ENCODE measurements at regions not wholly inside any gene's neighbourhood (a gene's known extent, or its start where the extent isn't known, plus 50 kb on each side); places are given as distances from the start of the nearest gene placed in this dataset.
"Not testable (repeated sequence)": the region's sequence is repeated elsewhere in the genome, so short reads cannot be mapped to it uniquely, and the experiment has no call there.

DNA sequence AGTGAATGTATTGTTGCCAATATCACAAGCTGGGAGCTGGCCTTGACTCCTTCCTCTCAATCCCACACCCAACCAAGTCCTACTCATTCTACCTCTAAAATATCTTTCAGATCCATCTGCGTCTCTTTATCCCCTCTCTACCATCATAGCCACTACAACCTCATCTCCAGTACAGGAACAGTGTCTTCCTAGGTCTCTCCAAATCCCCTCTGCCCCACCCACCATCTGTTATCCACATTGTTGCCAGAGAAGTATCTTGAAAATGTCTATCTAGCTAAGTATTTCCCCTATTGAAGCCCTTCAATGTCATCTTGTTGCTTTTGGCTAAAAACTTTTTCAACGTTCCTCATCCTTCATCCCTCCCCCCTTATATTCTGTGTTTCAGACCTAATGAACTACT lies 244.7 kb downstream of the C12orf75 start:
- no peak for DNase-seq (ENCODE audit: low spot score)
- FAIRE-seq, result no peak

DNA sequence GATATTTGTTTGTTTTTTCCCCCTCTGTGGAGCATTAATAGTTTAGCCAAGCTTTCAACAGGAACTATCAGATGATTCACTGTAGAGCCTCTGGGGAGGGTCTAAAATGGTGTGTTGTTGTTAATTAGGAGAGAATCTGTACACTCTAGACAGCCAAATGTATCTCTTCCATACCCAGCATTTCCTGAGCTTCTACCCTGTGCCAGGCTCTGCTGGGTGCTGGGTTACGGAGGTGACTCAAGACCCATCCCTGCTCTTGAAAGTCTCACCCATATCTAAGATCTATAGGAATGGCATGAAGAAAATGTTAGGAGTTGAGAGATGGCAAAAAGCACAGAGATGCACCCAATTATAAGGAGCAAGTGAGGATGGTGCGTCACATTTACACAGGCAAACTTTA lies 245.8 kb downstream of the C12orf75 start:
- FAIRE-seq (no peak), DNase-seq (ENCODE audit: low spot score) (no peak)

DNA sequence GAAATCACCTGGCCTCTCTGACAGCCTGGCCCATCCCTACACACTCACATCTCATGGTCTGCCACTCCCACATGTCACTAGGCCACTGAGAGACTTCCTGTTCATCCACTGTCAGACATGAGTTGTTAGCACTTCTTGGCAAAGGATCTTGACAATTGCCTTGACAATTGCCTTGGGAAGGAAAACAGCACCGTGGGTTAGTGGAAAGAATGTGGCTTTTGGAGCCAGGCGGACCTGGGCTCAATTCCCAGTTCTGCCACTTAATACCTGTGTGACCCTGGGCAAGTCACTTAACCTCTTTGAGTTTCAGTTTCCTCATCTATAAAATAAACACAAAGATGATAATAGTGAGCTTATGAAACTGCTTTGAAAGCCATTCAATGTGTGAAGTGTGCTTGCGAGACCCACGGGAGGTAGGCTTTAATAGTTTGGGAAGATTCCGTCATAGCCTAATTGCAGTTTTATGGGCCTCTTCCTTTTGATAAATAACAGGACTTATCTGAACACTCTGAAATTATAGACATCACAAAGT lies 250.4 kb downstream of the C12orf75 start:
- FAIRE-seq, result no peak
- no peak for DNase-seq (ENCODE audit: low spot score)

DNA sequence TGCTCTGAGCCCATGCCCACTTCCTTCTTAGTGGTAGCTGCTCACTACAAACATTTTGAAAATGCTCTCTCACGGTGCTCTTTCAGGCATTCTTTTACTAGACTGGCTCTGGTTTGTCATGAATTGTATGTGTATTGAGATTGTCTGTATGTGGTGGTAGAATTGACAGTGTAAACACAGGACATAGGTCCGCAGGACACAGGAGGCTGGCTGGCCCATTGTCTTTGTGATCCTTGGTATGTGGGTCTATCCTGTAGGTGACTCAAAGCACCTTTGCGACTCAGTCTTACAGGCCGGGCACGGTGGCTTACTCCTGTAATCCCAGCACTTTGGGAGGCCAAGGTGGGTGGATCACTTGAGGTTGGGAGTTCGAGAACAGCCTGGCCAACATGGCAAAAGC lies 250.9 kb downstream of the C12orf75 start:
- DNase-seq (ENCODE audit: low spot score) (no peak), FAIRE-seq (no peak)

DNA sequence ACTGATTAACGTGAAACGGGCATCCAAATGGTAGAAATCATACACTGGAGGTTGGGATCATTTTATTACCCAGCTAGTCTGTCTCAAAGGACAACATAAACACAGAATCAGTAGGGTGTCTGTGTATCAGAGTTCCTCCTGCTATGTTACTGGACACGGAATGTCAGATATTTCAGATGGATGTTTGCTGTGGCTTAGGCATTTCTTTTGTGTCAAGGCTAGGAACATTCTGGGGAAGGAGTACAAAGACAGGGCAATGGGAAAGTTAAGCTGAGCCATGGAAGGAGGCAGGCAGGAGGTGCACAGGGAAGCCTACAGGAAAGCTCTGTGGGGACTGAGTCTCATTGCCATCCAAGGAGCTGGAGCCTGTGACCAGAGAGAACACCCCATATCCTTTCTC lies 254.6 kb downstream of the C12orf75 start:
- FAIRE-seq (no peak), DNase-seq (ENCODE audit: low spot score) (no peak)

DNA sequence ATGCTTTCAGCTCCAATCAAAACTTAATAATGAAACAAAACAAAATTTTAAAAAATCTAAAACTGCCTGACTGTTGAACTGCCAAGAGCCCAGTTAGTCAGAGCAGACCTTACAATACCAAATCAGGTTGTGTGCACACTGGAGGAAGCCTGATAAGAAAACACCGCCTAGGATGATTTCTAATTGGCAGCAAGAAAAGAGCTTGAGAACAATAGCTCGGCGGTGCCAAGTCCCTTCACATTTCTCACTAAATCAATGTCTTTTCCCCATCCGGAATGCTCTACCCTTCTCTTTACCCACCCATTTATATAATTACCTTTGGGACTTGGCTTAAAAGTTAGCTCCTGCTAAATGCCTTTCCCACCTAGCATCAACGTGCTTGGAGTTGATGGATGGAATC lies 256.7 kb downstream of the C12orf75 start:
- no peak for DNase-seq (ENCODE audit: low spot score)
- no peak for FAIRE-seq

DNA sequence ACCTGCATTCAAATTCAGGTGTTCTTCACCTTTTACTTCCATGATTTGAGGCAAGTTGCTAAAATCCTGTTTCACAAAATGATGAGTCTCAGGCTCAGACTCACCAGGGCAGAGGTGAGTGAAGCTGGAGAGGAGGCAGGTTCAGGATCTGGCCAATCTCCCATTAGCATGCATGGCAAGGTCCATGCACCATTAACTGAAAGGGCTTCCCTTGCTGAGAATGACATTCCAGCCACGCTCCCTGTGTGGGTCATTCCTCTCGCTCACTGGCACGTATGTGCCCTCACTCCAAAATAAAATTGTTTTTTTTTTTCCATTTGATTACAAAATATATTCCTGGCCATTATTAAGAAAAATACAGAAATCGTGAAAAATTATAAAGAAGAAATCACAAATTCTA lies 257.6 kb downstream of the C12orf75 start:
- FAIRE-seq (no peak), DNase-seq (ENCODE audit: low spot score) (no peak)

DNA sequence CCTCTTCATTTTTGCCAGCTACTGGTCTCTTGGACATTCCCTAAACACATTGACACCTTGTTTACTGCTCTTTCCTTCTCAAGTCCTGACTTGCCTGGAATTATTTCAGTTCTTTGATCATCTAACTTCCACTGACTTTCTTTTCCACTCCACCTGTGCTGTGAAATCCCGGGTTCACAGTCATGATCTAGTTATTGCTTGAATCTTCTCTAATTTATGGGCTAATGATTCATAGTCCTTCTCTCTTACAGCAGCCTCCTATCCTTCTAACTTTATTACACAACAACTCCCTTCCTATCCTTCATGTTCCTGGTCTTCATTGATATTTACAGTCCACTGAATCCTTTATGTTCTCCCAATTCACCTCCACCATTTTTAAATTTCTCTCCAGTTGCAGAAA lies 260.1 kb downstream of the C12orf75 start:
- DNase-seq (ENCODE audit: low spot score), result no peak
- no peak for FAIRE-seq

DNA sequence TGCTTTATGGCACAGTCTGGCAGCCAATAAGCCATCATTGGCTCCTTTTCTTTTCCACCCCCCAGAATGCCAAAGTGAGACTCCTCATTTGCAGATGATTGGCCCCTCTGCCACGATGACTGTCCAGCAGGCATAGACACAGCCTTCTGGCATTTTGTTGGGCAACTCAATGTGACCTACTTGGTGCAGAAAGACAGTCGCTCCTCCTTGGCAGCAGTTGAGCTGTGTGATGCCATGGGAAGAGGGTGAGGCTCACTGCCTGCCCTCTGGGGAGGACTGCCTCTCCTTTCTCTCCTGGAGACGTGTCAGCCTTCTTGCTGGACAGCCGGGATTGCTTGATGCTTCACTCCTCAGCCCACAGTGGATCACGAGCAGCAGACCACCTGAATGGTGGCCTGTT lies 264.9 kb downstream of the C12orf75 start:
- DNase-seq (ENCODE audit: low spot score), result no peak

DNA sequence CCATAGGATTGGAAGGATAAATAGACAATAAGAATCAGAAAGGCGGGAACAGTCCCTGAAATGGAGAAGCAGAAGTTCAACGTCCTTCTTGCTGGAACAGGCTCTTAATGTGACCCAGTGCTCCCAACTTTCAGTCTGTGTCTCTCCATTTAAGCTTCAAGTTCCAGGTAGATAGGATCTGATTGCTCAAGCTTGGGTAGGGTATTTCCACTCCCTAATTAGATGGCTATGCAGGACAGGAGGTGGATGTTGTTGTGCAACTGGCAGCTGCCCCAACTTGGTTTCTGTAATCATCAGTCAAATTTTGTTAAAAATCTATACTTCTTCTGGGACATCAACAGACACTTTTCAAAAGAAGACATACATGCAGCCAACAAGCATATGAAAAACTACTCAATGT lies 266.2 kb downstream of the C12orf75 start:
- no peak for FAIRE-seq
- DNase-seq (ENCODE audit: low spot score), result no peak

More for the DNA sequence above, 264.9 kb downstream of the C12orf75 start:
- no peak for FAIRE-seq

DNA sequence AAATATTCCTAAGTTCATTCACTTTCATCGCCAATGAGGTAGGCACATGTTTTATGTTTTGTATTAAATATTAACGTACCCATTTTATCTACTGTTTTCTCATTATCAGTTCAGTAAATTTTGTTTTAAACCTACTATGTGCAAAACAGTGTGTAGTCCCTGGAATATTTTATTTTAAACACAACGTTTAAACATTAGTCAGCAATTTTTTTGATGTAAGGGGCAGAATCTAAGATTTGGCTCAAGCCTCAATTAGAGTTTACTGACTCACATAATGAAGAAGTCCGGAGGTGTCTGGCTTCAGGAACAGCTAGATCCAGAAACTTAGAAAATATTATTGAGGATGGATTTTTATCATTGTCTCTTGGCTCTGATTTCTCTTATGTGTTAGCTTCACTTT lies 267.5 kb downstream of the C12orf75 start:
- FAIRE-seq (no peak), DNase-seq (ENCODE audit: low spot score) (no peak)

DNA sequence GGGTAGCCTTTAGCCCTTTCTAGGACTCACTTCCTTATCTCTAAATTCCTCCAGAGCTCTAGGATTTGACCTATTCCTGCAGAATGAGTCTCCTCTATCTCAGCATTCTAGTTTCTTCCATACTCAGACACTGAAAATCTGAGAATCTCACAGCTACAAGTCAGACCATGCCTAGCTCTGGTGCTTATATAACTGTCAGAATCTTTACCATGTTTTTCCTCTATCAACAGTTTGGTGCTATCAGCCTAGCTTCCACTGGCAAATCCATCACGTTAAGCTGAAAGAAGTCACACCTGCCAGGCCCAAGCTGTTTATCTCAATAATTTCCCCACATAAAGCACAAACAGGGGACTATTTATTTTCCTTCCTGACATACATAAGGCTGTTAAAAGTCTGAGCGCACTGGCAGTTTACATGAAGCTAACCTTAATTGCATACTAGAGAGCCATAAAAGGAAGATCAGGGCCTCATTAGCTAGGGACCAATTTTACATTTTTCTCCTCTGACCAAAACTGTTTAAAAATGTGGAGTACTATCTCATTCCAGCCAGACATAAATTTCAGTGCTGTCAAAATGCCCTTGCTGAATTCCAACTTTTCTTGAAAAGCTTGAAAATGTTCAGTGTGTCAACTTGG lies 270.5 kb downstream of the C12orf75 start:
- FAIRE-seq (no peak), DNase-seq (ENCODE audit: low spot score) (no peak)

DNA sequence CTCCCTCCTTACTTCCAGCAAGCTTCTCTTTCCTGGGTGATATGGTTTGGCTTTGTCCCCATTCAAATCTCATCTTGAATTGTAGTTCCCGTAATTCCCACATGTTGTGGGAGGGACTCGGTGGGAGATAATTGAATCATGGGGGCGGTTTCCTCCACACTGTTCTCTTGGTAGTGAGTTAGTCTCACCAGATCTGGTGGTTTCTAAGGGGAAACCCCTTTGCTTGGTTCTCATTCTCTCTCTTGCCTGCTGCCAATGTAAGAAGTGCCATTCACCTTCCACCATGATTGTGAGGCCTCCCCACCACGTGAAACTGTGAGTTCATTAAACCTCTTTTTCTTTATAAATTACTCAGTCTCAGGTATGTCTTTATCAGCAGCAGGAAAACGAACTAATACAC lies 271.8 kb downstream of the C12orf75 start:
- not testable (repeated sequence) for DNase-seq (ENCODE audit: low spot score); FAIRE-seq

DNA sequence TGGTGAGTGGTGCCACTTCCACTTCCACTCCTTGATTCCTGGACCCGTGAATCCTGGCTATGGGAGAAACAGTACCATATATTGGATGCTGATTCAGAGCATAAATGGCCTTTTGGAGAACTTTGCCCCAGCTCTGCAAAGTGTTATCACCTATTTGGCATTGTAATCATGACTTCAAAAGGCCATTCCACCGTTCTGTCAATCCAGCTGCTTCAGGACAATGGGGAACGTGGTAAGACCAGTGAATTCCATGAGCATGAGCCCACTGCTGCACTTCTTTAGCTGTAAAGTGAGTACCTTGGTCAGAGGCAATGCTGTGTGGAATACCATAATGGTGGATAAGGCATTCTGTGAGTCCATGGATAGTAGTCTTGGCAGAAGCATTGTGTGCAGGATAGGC lies 273.8 kb downstream of the C12orf75 start:
- not testable (repeated sequence) for FAIRE-seq; DNase-seq (ENCODE audit: low spot score)

DNA sequence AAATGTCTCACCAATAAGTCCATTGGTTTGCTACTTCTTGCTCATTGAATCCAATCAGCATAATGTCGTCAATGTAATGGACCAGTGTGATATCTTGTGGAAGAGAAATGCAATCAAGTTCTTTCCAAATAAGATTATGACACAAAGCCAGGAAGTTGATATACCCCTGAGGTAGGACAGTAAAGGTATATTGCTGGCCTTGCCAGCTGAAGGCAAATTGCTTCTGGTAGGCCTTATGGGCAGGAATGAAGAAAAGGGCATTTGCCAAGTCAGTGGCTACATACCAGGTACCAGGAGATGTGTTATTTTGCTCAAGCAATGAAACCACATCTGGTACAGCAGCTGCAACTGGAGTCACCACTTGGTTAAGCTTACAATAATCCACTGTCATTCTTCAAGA lies 276.1 kb downstream of the C12orf75 start:
- DNase-seq (ENCODE audit: low spot score); FAIRE-seq: not testable (repeated sequence)

DNA sequence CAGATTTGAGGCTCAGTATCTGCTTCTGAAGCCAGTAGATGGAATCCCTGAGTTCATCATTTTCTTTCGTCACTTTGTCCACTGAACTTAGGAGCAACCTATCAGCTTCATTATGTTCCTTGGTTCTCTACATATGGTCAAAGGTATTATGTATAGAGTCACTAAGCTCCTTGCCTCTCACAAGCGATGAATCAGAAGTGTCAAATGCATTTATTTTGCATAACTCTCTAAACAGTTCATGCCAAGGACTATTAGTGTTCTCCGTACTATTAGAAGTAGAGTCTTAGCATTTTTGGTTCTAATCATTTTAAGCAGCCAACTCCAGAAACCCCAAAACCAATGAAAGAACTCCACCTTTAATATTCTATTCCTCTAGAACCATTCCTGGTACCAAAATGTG lies 278.5 kb downstream of the C12orf75 start:
- not testable (repeated sequence) for DNase-seq (ENCODE audit: low spot score); FAIRE-seq

DNA sequence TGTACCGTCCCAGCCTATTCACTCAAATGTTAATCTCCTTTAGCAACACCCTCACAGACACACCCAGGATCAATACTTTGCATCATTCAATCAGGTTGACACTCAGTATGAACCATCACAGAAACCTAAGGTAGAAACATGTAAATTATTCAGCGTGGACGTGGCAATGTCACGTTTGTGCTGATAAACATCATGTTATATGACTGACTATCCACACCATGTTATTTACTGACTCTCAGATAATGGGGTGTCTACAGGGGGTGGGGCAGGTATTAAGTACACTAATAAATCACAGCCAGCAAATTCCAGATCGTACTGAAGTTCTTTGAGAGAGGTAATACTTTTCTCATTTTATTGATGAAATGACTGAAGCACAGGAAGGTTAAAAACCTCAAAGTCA lies 280.0 kb downstream of the C12orf75 start:
- no peak for FAIRE-seq
- no peak for DNase-seq (ENCODE audit: low spot score)

DNA sequence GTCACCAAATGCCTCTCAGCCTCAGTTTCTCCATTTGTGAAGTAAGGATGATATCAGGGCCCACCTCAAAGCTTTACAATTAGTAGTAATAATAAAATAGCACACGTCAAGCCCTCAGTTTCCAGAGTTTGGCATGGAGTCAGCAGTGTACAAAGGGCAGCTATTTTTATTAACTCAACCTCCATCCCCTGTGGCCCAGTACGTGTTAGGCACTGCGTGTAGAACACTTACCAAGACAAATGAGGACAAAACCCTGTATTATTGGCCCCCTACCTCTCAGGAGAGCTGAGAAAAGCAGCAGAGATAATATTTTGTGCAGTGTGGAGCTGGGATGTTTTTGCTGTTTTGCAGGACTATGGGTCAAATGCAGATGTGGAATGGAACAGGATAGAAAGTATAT lies 280.8 kb downstream of the C12orf75 start:
- FAIRE-seq (no peak), DNase-seq (ENCODE audit: low spot score) (no peak)

DNA sequence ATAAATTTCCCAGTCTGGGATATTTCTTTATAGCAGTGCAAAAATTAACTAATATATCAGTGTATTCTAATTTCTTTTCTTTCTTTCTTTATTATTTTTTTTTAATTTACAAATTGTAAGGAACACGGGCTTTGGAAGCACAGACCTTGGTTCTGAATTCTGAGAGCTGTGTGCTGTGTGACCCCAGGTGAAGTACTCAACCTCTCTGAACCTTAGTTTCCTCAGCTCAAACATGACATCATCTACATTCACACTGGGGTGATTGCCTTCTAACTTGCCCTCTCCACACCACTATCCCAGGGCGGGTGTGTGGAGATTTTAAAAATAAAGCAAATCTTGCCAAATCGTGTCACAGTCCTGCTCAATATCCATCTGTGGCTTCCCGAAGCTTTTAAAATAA lies 282.8 kb downstream of the C12orf75 start:
- DNase-seq (ENCODE audit: low spot score), result no peak
- no peak for FAIRE-seq

DNA sequence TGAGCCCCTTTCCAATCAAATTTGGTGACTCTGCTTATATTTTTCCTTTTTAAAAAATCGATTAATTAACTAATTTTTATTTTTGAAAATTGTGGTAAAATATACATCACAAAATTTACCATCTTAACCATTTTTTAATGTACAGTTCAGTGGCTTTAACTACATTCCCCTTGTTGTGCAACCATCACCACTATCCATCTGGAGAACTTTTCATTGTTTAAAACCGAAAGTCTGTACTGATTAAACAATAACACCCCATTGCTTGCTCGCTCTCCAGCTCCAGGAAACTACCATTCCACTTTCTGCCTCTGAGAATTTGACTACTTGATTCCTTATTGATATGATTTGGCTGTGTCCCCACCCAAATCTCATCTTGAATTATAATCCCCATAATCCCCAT lies 283.4 kb downstream of the C12orf75 start:
- no peak for DNase-seq (ENCODE audit: low spot score)

DNA sequence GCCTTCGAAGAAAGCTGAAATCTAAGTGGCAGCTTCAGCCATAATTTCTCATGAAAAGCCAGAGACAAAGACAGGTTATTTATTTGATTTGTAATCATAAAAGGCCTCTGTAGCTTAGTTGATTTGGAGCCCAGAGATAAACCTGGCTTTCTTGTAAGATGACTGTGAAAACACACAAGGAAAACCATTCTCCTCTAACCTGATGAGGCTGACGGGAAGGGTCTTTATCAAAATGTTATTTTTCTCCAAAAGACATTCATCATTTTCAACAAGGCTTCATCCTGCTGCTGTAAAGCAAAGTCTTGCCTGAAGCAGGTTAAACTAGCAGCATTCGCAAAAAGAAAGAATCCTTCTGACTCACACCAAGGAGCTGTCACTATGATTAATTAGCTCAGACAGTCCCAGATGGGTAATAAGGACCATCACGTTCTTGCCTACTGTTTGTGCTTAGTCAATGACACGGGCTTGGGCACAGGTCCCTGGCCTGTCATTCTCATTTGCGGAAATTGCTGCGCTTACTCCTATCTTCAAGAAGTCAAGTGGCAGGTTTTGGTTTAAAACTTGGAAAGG lies 286.6 kb downstream of the C12orf75 start:
- FAIRE-seq, result no peak

More for the DNA sequence above, 283.4 kb downstream of the C12orf75 start:
- FAIRE-seq, result no peak

DNA sequence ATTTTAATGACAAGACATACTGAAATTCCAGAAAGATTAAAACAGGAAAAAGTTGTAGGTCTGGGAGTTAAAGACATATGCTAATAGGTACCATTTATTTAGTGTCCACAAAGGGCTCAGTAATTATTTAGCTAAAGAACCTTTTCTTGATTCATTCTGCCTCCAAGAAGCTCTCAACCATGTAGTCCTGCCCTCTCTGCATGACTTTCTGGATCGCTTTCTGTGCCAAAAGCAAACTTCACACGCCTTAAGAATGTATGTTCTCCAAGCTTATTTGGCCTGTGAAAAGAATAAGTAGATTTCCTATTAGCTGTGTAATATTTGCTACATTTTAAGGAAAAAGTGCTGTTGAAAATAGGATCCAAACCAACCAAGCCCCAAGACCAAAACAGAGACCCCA lies 291.7 kb downstream of the C12orf75 start:
- DNase-seq (ENCODE audit: low spot score), result no peak
- FAIRE-seq, result no peak

More for the DNA sequence above, 286.6 kb downstream of the C12orf75 start:
- no peak for DNase-seq (ENCODE audit: low spot score)

Data from RCC 7860 (cell line).